Amniotic stem cell (primary cell): ENCODE measurements at regions not wholly inside any gene's neighbourhood (a gene's known extent, or its start where the extent isn't known, plus 50 kb on each side); places are given as distances from the start of the nearest gene placed in this dataset.

Experiments
- DNase-seq: peaks from one replicate; lab custom pipeline; 2025; lab: John Stamatoyannopoulos, UW

- DNase-seq: no peak
These were observed 218.6 kb downstream of the TMEM38B start for GRCh38 chr9:105912863-105913516.

- no peak for DNase-seq
These were observed 226.9 kb downstream of the TMEM38B start for GRCh38 chr9:105921057-105921726.

- no peak for DNase-seq
These were observed 234.1 kb downstream of the TMEM38B start for GRCh38 chr9:105928416-105928815.

- DNase-seq: no peak
These were observed 235.8 kb downstream of the TMEM38B start for GRCh38 chr9:105930011-105930627.

GRCh38 chr9:105932276-105932675, 237.9 kb downstream of the TMEM38B start:
- DNase-seq: no peak

DNA sequence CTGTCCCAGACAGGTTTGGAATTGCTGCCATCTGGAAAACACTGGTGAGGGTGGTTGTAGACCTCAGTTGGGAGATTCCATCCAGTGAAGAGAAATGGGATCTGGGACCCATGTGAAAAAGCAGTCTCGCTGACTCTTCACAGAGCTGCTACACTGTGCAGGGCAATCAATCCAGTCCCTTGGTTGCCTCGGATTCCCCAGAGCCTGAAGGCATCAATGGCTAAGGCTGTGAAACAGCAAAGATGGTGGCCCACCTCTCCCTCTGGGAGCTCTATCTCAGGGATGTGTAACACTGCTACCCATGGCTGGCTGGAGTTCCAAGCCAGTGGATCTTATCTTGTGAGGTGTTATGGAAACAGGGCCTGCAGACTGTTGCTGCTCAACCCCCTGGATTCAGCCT, 256.1 kb downstream of the TMEM38B start:
- no peak for DNase-seq

DNA sequence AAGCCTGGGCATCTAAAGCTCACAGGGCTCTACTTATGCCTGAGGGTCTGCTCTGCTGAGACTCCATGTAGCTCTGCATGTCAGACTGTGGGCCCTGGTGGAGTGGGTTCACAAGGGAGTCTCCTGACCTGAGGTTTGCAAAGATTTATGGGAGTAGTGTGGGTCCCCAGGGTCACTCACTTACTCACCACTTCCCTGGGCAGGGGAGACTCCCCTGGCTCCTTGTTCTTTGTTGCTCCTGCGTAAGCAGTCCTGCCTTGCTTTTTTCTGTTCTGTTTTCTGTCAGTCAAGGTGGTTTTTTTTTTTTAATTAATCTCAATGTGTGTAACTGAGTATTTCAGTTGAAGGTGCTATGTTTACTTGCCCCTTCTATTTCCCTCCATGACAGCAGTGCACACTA, 256.6 kb downstream of the TMEM38B start:
- DNase-seq: no peak

- DNase-seq: no peak
These were observed 260.2 kb downstream of the TMEM38B start for GRCh38 chr9:105954517-105954916.

- DNase-seq: no peak
These were observed 263.5 kb downstream of the TMEM38B start for GRCh38 chr9:105957830-105958229.

GRCh38 chr9:105958587-105958986, 264.2 kb downstream of the TMEM38B start:
- DNase-seq: no peak

DNA sequence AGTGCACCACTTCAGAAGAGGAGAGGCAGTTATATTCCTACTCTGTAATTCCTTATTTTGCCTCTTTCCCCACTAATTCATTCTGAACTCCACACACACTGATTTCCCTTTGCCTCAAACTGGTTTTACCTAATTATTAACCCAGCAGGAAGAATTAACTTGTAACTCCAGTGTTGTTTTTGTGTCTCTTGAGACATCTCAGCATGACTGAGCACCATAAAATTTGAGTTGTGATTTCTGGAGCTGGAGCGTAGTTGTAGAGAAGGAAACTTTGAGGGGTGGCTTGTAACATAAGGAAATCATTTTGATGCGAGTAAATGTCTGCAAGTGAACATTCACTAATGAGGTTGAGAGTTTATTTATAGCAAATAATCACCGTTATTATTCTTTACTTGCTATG, 265.2 kb downstream of the TMEM38B start:
- no peak for DNase-seq

DNA sequence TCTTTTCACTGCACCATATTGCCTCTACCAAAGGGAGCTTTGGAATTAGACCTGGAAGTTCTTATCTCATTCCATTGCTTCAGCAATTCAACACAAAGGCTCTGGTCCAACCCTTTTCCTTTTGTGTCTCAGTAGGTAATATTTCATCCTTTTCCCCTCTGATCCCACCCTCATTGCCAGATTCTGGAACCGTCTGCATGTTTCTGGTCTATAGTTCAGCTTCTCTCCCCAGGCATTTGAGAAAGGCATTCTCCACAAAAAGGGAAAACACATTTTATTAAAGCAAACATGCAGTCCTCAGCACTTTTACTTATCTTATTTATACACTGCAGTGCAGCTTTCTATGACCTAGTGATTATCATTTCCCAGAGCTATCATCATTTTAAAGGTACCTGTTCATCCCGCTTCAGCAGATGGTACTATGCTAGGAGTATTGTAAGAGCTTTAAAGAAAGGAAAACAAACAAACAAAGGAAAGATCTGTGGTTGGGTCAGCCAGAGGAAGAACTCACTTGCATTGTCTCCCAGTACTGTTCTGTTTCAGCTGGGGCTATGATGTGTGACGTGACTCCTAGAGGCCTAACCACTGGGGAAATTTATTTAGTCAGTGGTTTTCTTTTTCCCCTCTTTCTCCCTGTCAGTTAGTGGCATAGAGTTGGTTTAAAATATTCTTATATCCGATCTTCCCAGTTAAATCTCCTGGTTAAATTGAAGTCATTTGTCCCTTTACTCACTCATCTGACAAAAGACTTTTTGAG, 269.2 kb downstream of the TMEM38B start:
- no peak for DNase-seq

DNA sequence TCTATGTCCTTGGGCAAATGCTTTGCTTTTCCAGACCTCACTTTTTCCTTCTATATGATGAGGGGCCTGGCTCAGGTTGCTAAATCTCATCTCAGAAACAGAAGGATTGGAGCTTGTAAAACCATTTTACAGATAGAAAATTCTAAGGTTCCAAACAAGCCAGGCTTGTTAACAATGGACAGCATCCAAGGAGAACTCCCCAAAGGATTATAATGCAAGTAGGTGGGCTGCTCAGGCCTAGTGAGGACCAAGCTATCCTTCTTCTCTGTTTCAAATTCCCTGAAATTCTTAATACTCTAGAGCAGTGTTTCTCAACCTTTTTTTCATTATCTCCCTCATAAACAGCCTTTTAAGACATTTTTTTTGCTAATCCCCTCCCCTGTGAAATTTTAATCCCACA, 269.8 kb downstream of the TMEM38B start:
- no peak for DNase-seq

- DNase-seq: no peak
These were observed 272.5 kb downstream of the TMEM38B start for GRCh38 chr9:105966834-105967233.

GRCh38 chr9:105967248-105967647, 272.9 kb downstream of the TMEM38B start:
- DNase-seq: no peak

DNA sequence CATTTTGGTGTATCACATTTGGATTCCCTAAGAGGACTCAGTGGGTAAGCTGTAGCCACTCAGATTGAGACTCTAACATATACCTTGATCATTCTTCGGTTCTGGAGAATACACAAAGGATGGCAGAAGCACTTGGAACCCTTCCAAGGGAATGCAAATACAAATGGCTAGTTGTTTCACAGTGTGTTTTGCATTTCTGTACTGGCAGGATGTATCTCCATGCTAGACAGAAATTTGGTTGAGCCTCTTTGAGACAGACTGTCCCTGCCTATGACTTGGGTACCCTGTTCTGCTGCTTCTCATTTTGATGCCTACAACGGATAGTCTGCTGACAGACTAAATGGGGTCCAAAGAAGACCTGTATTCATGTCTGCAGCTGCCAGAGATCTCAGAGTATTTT, 273.5 kb downstream of the TMEM38B start:
- DNase-seq: no peak

DNA sequence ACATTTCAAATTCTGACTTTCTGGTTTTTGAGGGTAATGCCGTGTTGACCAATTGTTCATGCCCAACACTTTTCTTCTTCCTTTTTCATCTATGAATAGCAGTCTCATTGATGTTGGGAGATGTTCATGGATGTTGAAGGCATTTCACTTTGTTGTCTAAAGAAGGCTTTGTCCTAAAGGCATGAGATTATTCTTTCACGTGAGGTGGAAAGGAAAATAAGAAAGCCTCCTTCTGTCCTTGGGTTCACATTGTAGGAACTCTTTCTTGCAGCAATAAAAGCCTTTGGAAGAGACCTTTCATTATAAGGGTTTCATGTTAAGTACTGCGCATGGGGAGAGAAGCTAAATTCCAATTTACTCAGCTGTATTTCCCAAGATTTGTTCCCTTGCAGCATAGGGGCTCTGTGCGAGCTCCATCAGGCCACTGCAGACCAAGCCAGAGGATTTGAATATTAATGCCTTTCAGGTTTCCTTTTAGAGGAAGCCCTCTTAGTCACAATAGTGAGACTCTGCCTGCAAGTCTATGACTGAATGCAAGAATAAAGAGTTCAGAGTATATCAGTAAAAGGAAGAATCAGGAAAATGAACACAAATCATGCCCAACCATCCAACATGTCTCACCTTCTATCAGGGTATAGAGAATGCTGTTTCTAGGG, 274.6 kb downstream of the TMEM38B start:
- DNase-seq: no peak

DNA sequence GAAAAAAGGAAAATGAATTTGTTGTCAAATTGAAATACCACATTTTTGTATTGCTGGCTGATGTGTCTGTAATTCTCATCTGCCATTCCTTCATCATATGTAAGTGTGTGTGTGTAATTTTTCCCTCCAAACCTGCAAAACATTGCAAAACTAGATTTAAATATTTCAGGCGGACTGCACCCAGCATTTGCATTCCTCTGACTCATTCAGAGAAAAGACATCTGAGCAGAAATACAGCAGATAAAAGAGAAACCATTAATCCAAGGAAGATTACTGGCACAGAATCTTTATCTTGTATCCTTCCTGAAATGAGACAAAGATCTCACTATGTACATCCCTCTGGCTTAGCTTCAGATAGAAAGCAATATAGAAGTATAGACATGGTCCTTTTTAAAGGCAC, 275.3 kb downstream of the TMEM38B start:
- no peak for DNase-seq

- DNase-seq: no peak
These were observed 277.6 kb downstream of the TMEM38B start for GRCh38 chr9:105971986-105972385.

DNA sequence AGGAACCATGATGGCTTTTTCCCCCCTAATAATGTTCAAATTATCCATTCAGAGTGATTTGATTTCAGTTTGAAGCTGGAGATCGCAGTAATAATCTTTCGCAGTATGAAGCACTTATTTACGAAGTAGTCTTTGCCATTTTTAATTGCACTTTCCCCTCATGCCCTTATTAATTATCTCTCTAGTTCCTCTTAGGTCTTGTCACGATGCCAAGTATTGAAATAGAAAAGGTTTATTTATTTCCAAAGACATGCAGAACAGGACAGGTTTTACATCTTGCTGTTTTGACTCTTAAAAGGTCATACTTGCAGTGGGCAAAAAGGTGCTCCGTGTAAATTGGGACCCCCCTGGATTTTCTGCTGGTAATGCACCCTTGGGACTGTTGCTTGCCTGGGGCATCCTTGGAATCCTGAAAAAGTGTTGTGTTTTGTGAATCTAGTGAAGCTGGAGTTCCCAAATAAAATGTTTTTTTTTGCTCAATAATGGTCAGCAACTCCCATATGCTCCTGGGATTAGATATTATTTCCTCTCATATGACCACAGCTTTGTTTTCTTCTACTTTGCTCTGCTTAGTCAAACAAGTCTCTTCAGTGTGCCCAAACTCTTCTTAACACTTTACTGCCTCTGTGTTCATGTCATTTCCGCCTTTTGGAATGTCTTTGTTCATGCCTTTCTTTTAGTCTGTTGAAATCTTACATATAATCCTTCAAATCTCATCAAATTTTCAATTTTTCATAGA, 278.3 kb downstream of the TMEM38B start:
- no peak for DNase-seq

- no peak for DNase-seq
These were observed 279.6 kb downstream of the TMEM38B start for GRCh38 chr9:105973951-105974351.
